ENCODE measurements at regions not wholly inside any gene's neighbourhood (a gene's known extent, or its start where the extent isn't known, plus 50 kb on each side); places are given as distances from the start of the nearest gene placed in this dataset.

GRCh38 chr19:31416548-31416947 lies 67.3 kb upstream of the TSHZ3 start:
- Mint-ChIP-seq H3K27me3 (ENCODE audit: low read depth, poor library complexity) (peaks cover 53% of the 10 kb centered on the region), H3K27ac (no peak overlapping the region), H3K4me1 (peaks cover 17% of the 10 kb centered on the region), H3K9me3 (no peaks in the 10 kb centered on the region), H3K36me3 (ENCODE audit: low read depth) (no peaks in the 10 kb centered on the region), H3K4me3 (no peak overlapping the region)
- no peak for DNase-seq
- no peak for TF ChIP-seq CTCF (IDR thresholded peaks at IDR 0.05)

GRCh38 chr19:31418055-31418454 lies 68.8 kb upstream of the TSHZ3 start:
- Mint-ChIP-seq H3K4me3 (no peak overlapping the region), H3K9me3 (no peaks in the 10 kb centered on the region), H3K27ac (no peak overlapping the region), H3K4me1 (peaks cover 19% of the 10 kb centered on the region), H3K27me3 (ENCODE audit: low read depth, poor library complexity) (peaks cover 58% of the 10 kb centered on the region), H3K36me3 (ENCODE audit: low read depth) (no peaks in the 10 kb centered on the region)
- no peak for TF ChIP-seq CTCF (IDR thresholded peaks at IDR 0.05)
- no peak for DNase-seq

GRCh38 chr19:31418692-31419430 lies 69.6 kb upstream of the TSHZ3 start:
- peaks cover 19% of the 10 kb centered on the region for H3K4me1 Mint-ChIP-seq
- peaks cover 58% of the 10 kb centered on the region for H3K27me3 Mint-ChIP-seq (ENCODE audit: low read depth, poor library complexity)
- H3K9me3 Mint-ChIP-seq = no peaks in the 10 kb centered on the region
- no peak for TF ChIP-seq CTCF (IDR thresholded peaks at IDR 0.05)
- no peak overlapping the region for H3K4me3 Mint-ChIP-seq
- no peak overlapping the region for H3K27ac Mint-ChIP-seq
- no peak for DNase-seq
- no peaks in the 10 kb centered on the region for H3K36me3 Mint-ChIP-seq (ENCODE audit: low read depth)

GRCh38 chr19:31419871-31420445 lies 70.7 kb upstream of the TSHZ3 start:
- Mint-ChIP-seq H3K9me3 (no peaks in the 10 kb centered on the region), H3K36me3 (ENCODE audit: low read depth) (no peaks in the 10 kb centered on the region), H3K4me1 (peaks cover 25% of the 10 kb centered on the region), H3K4me3 (no peak overlapping the region), H3K27me3 (ENCODE audit: low read depth, poor library complexity) (peaks cover 55% of the 10 kb centered on the region), H3K27ac (no peak overlapping the region)
- no peak for TF ChIP-seq CTCF (IDR thresholded peaks at IDR 0.05)
- no peak for DNase-seq

GRCh38 chr19:31421082-31421481 lies 71.8 kb upstream of the TSHZ3 start:
- H3K4me3 Mint-ChIP-seq = no peak overlapping the region
- no peak overlapping the region for H3K27ac Mint-ChIP-seq
- DNase-seq = no peak
- no peaks in the 10 kb centered on the region for H3K9me3 Mint-ChIP-seq
- H3K4me1 Mint-ChIP-seq = peaks cover 30% of the 10 kb centered on the region
- peaks cover 48% of the 10 kb centered on the region for H3K27me3 Mint-ChIP-seq (ENCODE audit: low read depth, poor library complexity)
- TF ChIP-seq CTCF (IDR thresholded peaks at IDR 0.05) = no peak
- H3K36me3 Mint-ChIP-seq (ENCODE audit: low read depth) = no peaks in the 10 kb centered on the region

- TF ChIP-seq CTCF (IDR thresholded peaks at IDR 0.05) = no peak
- Mint-ChIP-seq H3K36me3 (ENCODE audit: low read depth) (no peaks in the 10 kb centered on the region), H3K27me3 (ENCODE audit: low read depth, poor library complexity) (peaks cover 42% of the 10 kb centered on the region), H3K9me3 (no peaks in the 10 kb centered on the region), H3K27ac (no peak overlapping the region), H3K4me1 (peaks cover 30% of the 10 kb centered on the region), H3K4me3 (no peak overlapping the region)
- no peak for DNase-seq
Observed at GRCh38 chr19:31421856-31422255, 72.6 kb upstream of the TSHZ3 start.

All from nephron progenitor cell (in vitro differentiated cells).